Right lung (tissue), 2 donors: ENCODE measurements at regions not wholly inside any gene's neighbourhood (a gene's known extent, or its start where the extent isn't known, plus 50 kb on each side); places are given as distances from the start of the nearest gene placed in this dataset.
A peak's percentile ranks its signal among the peaks of the same experiment; 100 is the strongest.

ENCODE experiments used
- DNase-seq, 2 donors: peaks; one replicate each; pipeline ENCODE4 v3.0.0-alpha.2; 2013

- DNase-seq = no peak
These were observed 1396.8 kb downstream of the LRRC4C start for GRCh38 chr11:40062616-40063015.

- no peak for DNase-seq
These were observed 1398.2 kb downstream of the LRRC4C start for GRCh38 chr11:40061221-40061620.

GRCh38 chr11:40054631-40055030 lies 1404.8 kb downstream of the LRRC4C start:
- DNase-seq = no peak

GRCh38 chr11:40045312-40045711 lies 1414.1 kb downstream of the LRRC4C start:
- no peak for DNase-seq

GRCh38 chr11:40037005-40037404 lies 1422.4 kb downstream of the LRRC4C start:
- DNase-seq = no peak

- DNase-seq = no peak
These were observed 1427.1 kb downstream of the LRRC4C start for GRCh38 chr11:40032331-40032730.

GRCh38 chr11:40030867-40031266 lies 1428.6 kb downstream of the LRRC4C start:
- DNase-seq = no peak

- DNase-seq = no peak
These were observed 1430.1 kb downstream of the LRRC4C start for GRCh38 chr11:40029391-40029790.

GRCh38 chr11:40027720-40028119 lies 1431.7 kb downstream of the LRRC4C start:
- DNase-seq = no peak

GRCh38 chr11:40023724-40024123 lies 1435.7 kb downstream of the LRRC4C start:
- no peak for DNase-seq

- DNase-seq = peak in 1 of 2 donors; percentile 15
These were observed 1449.4 kb downstream of the LRRC4C start for GRCh38 chr11:40010011-40010410.

- DNase-seq = no peak
These were observed 1466.9 kb downstream of the LRRC4C start for GRCh38 chr11:39992551-39992950.

- DNase-seq = no peak
These were observed 1469.0 kb downstream of the LRRC4C start for GRCh38 chr11:39990421-39990831.

GRCh38 chr11:39975091-39975490 lies 1484.4 kb downstream of the LRRC4C start:
- no peak for DNase-seq

- no peak for DNase-seq
These were observed 1487.0 kb downstream of the LRRC4C start for GRCh38 chr11:39972461-39972860.

GRCh38 chr11:39971938-39972337 lies 1487.5 kb downstream of the LRRC4C start:
- no peak for DNase-seq

GRCh38 chr11:39968071-39968470 lies 1491.4 kb downstream of the LRRC4C start:
- no peak for DNase-seq

- no peak for DNase-seq
These were observed 1493.8 kb downstream of the LRRC4C start for GRCh38 chr11:39965701-39966100.

- DNase-seq = no peak
These were observed 1499.2 kb downstream of the LRRC4C start for GRCh38 chr11:39960206-39960605.

- DNase-seq = no peak
These were observed 1526.5 kb downstream of the LRRC4C start for GRCh38 chr11:39932966-39933365.

GRCh38 chr11:39917256-39917655 lies 1542.2 kb downstream of the LRRC4C start:
- no peak for DNase-seq

GRCh38 chr11:39910087-39910486 lies 1549.4 kb downstream of the LRRC4C start:
- no peak for DNase-seq

GRCh38 chr11:39860931-39861330 lies 1598.5 kb downstream of the LRRC4C start:
- DNase-seq = no peak

- DNase-seq = peak; percentile 8 to 26
These were observed 1642.2 kb downstream of the LRRC4C start for GRCh38 chr11:39817241-39817640.

- DNase-seq = no peak
These were observed 1649.1 kb downstream of the LRRC4C start for GRCh38 chr11:39810358-39810757.
